HFF-Myc (cell line): ENCODE measurements at regions not wholly inside any gene's neighbourhood (a gene's known extent, or its start where the extent isn't known, plus 50 kb on each side); places are given as distances from the start of the nearest gene placed in this dataset.

Experiments
- DNase-seq: peaks from one replicate; pipeline ENCODE4 v3.0.0-alpha.2; 2011; ENCODE audit warnings: low read depth; ENCODE audit errors: extremely low read depth
- H3K4me3 ChIP-seq: replicated peaks from 2 replicates; pipeline ENCODE4 v1.5.1; 2011; ENCODE audit warnings: low read depth, mild to moderate bottlenecking, control low read depth, low read length
- TF ChIP-seq, protein P1 (sequence below): IDR thresholded peaks from 2 replicates; pipeline ENCODE4 v1.5.1; 2012; ENCODE audit warnings: mild to moderate bottlenecking, low read depth, low read length, control low read depth; ENCODE audit errors: missing control alignments

DNA sequence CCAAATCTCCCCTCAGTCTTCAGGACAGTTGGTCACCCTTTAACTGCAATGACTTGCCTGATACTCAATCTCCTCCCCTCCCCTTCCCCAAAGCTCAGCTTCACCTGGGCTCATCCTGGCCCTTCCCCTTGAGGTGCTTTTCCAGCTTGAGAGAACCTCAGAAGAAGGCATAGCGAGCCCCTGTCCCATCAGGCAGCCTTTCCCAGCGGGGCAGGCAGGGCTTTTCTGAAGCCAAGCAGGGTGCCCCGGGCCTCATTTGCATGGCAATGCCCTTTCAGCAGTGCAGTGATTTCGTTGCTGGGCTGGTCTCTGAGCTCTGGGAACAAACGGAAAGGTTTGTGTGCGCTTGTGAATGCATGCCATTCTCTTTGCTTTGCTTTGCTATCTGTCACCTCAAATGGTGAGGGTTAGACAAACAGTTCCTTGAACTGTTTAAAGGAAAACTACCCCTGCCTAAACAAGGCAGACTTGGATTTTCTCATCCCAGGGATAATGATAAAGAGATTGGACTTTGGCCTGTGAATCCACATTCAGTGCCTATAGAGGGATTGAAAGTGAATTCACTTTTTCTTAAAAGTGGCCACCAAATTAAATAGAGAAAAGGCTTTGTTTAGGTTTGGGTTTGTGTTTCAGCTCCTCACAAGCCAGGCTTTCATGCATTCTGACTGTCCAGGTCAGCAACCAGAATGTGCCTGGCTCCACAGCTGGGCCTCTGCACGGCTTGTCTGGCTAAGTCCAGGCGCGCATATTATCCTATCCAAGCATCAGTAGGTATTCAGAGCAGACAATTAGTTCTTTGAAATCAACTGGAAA is 165.3 kb downstream of the ZNF608 start:
- TF ChIP-seq, protein P1, sequence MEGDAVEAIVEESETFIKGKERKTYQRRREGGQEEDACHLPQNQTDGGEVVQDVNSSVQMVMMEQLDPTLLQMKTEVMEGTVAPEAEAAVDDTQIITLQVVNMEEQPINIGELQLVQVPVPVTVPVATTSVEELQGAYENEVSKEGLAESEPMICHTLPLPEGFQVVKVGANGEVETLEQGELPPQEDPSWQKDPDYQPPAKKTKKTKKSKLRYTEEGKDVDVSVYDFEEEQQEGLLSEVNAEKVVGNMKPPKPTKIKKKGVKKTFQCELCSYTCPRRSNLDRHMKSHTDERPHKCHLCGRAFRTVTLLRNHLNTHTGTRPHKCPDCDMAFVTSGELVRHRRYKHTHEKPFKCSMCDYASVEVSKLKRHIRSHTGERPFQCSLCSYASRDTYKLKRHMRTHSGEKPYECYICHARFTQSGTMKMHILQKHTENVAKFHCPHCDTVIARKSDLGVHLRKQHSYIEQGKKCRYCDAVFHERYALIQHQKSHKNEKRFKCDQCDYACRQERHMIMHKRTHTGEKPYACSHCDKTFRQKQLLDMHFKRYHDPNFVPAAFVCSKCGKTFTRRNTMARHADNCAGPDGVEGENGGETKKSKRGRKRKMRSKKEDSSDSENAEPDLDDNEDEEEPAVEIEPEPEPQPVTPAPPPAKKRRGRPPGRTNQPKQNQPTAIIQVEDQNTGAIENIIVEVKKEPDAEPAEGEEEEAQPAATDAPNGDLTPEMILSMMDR, result no peak
- H3K4me3 ChIP-seq, result no peak overlapping the region
- DNase-seq, result no peak

DNA sequence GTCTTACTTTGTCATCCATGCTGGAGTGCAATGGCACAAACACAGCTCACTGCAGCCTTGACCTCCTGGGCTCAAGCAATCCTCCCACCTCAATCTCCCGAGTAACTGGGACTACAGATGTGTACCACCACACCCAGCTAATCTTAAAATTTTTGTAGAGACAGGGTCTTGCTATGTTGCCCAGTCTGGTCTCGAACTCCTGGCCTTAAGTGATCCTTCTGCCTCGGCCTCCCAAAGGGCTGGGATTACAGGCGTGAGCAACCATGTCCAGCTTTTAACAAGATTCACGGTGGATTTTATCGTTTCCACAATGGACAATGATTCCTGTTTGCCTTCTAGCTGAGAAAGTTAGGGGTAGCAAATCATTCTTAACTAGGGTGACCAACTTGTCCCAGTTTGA is 165.9 kb downstream of the ZNF608 start:
- TF ChIP-seq, protein P1, result no peak
- no peak for DNase-seq
- H3K4me3 ChIP-seq, result no peak overlapping the region

DNA sequence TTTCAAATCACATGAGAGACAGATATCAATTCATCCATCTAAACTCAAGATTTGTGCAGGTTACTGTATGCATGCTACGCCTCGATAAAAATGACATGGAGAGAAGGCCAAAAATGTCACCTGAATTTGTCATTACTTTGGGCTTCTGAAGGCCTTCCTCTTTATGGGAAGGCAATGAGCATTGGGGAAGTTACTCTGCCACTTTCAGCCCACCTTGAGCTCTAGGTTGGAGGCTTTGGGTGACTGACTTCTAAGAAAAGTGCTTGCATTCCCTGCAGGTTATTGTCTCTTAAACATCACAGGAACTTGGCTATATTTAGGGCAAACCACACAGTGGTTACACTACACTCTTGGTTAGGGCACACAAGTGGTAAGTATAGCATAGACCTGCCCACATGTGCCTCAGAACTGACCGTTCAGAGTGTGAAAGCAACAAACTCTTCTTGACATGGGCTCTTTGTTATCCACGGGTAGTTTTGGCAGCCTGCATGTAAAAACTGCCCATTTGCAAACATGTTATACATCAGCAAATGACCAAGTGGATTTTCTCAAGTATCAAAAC is 169.5 kb downstream of the ZNF608 start:
- no peak for DNase-seq
- H3K4me3 ChIP-seq, result no peak overlapping the region
- TF ChIP-seq, protein P1, result no peak

DNA sequence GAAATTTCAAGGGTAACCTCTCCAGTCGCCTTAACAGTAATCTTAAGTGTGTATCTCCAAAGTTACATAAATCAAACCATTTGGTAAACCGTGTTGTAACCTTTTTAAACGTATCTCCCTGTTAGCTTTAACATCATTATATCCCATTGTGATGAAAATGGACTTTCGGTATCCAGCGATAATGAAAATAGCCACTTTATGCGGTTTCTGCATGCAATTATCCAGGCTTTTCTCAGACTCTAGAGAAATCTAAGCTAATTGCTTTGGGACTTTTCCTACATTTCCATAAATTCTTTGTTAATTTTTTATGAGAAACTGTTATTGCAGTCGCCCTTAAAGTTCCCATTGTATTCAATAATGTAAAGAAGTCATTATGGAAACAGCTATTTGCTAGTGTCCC is 170.7 kb downstream of the ZNF608 start:
- no peak for DNase-seq
- no peak overlapping the region for H3K4me3 ChIP-seq
- TF ChIP-seq, protein P1, result no peak

DNA sequence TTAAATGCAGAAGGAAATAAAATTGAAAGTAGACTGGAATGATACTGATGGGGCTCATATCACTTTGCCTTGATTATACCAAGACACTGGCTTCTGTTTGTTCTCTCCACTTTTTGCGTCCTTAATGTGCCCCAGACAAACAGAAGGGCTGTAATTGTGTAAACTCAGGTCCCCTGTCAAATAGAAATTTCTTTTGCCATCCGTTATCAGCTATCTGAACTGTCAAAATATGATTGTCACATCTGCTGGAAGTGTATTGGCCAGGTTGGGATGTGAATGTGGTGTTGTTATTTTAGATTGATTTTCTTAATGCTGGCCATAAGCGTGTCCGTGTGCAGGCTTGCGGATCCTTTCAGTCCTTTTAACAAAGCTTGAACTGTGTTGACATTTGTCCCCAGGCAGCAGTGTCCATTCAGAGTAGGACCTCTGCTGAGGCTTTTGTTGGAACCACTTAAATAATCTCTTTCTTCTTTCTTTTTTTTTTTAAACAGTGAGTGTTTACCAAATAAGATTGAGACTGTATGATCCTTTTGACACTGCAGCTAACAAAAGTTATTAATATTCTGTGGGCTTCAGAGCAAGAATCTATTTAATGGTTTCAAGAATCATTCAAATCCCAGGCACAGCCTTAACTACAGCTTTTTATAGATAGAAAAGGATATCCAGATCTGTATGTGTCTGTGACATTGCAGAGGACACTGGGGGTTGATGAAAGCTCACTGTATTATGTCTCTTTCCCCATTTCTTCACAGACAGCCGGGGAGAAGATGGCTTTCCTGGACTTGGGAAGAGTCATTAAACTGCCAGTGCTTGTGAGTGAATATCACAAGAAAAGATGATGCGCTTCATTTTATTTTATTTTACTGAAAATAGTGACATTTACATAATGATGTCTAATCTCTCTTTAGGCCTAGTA is 171.7 kb downstream of the ZNF608 start:
- TF ChIP-seq, protein P1, result no peak
- no peak overlapping the region for H3K4me3 ChIP-seq
- no peak for DNase-seq

- no peak for DNase-seq
- TF ChIP-seq, protein P1, result no peak
- H3K4me3 ChIP-seq, result no peak overlapping the region
Measured at GRCh38 chr5:124572971-124573370, 173.5 kb downstream of the ZNF608 start.
